Fibroblast of skin of abdomen (primary cell): ENCODE measurements at regions not wholly inside any gene's neighbourhood (a gene's known extent, or its start where the extent isn't known, plus 50 kb on each side); places are given as distances from the start of the nearest gene placed in this dataset.

Experiments used
- DNase-seq: peaks from one replicate; pipeline ENCODE4 v3.0.0-alpha.2; 2013

DNA sequence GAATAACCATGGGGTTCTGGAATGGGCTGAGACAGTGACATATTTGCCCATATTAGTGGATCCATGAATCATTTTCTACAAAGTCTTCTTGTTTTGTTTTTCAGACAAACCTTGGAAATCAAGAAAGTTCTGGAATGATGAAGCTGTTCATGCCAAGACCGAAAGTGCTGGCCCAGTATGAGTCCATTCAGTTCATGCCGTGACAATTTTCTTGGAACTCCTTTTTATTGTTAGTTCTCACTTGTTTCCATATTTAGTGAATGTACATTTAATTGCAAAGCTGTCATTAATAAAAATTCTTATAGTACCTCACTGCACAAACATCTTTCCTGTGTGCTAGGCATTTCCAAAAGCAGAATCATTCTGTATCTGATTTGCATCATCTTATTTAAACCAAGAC, 100.6 kb upstream of the KCNJ15 start:
- DNase-seq: peak; percentile 44

DNA sequence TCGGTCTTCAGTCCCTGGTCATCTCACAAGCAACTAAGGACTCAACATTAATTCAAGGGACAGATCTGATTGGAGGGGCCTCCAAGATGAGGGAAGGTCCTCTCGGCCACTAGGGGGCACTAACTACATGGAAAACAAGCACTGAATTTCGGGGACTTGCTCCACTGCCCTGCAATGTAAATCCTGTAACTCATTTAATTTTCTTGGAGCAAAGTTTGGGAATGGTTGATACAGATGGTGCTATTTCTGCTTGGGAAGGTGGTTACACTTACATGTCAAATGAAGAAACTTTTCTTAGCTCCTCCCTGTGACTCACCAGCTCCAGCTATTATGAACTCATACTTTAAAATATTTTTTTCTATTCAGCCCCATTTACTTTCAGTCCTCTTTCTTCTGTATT, 97.4 kb upstream of the KCNJ15 start:
- DNase-seq: peak; percentile 89

DNA sequence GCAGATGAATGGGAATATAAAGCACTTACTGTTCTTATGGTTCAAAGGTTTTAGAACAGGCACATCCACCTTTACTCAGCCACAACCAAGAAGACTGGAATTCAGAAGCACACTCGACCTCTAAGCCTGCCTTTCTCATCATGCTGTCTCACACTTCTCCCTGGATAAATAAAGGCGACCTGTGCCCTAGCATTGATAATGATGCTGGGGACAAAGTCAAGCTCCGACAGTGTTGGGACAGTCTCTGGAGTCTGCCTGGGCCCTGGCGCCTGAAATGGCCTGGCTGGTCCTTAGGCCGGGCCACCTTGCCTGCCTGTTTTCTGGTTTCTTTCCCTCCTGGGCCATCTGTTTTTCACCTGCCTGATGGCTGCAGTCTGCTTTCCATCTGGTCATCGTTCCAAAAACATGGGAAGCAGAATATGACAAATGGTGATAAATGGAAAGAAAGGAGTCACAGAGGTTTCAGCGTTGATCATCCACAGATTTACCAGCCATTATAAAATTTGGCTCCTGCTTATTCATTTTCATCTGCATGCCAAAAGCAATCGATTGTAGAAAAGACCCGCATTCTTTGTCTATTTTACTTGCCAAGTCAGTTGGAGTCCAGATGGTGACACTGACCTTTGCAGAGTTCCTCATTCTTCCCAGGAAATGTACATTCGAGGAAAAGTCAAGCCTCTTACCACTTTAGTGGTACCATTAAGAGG, 91.2 kb upstream of the KCNJ15 start:
- DNase-seq: peak; percentile 84

DNA sequence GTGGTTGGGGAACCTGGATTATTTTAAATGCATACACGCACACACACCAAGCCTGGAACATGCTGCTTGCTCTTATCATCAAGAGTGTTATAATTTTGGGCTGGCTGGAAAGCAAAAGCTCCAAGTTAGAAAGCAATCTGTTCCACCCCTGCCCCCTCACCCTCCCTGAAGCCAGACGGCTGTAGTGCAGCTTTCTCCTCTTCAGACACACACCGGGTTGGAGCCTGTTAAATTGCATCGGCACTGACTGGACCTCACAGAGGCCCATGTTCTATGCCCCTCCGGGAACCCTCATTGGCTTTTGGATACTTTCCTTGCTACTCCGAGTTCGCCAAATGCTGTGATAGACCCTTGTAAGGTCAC, 90.6 kb upstream of the KCNJ15 start:
- DNase-seq: no peak

DNA sequence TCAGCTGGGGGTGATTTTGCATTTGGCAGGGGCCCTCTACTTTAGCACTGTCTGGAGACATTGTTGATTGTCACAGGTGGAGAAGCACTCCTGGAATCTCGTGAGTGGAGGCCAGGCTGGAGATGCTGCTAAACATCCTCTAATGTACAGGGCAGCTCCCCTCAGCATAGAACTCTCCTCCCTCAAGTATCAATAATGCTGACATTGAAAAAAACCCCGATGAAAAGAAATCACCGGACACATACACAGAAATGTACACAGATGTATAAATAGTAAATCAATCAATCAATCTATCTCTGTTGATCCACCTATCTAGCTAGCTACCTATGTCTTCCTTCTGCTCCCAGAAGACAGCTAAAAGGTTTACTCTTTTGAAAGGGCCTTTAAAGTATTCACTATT, 89.4 kb upstream of the KCNJ15 start:
- DNase-seq: no peak

DNA sequence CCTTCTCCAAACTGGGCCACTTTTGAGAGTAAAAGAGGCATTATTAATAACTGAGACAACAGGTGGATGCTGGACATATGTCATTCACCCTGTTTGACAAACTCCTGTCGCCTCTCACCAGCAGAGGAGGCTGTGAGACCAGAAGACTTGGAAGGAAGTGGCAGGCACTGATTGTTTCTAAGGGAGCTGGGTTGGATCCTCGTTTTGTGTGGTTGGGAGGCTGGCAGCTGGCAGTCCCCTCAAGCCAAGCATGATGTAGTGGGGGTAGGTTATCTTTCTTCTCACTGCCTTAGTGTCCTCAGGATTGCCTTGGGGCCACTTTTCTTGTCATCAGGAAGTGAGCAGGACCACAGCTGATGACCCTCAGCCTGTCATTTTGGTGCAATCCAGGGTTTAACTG, 86.5 kb upstream of the KCNJ15 start:
- peak; percentile 63 for DNase-seq

DNA sequence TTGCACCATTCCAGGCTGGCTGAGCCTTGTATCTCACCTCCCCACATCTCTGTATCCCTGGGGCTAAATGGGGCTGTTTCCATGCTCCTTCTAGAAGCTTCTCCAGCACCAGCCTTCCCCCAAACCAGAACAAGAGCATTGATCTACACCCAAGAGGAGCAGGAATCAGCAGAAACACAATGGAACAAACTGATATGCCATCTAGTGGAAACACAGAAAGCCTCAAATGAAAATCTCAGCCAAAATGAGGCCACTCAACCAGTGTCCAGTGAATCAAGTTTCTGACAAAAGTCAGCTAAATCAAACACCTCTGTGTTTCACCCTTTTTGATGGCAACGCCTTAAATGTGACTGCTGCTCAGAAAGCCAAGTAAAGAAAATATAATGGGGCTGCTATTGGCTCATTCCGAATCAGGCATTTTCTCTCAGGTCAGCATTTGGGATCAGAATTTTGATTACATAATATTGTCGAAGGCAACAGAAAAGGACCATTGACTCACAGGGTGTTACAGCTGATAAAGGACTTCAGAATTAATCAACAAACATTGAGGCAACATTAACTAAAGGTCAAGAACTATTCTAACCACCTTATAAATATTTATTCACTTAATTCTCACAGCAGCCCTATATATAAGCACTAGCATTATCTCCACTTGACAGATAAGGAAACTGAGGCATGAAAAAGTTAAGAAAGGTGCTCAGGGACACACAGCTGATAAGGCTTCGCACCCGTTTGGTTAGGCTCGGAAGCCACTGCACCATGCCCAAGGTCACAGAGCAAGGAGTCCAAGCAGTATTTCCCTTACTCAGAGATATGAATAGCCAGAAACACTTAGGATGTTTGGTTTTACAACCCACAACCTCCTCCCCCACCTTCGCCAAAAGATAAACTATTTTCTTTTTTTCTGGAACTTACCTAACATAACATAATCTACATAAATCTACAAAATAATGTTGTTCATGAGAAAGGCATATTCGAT, 85.8 kb upstream of the KCNJ15 start:
- DNase-seq: no peak

DNA sequence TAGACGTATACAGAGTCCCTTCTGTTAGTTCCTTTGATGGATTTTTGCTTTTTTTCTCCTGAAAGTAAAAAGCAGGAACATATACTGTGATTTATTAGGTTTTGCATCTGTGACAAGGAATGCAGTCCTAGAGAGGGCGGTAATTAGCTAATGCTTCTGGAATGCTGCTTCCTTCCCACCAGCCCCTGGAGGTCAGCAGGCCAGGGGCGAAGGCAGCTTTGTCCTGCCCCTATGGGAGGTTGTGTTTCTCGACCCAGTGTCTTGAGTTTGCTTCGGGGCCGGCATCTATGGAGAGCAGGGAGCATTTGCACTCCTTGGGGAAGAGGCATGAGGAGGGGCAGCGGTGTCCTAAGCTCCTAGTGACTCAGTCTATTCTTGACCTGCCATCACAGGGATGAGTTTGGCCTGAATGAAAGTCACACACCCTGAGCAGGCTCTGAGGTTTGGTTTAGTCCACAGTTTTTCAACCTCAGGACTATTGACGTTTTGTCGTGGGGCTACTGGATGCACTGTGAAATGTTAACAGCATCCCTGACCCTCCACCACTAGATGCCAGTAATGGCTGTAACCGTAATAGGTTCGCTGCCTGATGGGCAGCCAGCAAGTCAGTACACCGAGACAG, 85.0 kb upstream of the KCNJ15 start:
- DNase-seq: peak; percentile 85

DNA sequence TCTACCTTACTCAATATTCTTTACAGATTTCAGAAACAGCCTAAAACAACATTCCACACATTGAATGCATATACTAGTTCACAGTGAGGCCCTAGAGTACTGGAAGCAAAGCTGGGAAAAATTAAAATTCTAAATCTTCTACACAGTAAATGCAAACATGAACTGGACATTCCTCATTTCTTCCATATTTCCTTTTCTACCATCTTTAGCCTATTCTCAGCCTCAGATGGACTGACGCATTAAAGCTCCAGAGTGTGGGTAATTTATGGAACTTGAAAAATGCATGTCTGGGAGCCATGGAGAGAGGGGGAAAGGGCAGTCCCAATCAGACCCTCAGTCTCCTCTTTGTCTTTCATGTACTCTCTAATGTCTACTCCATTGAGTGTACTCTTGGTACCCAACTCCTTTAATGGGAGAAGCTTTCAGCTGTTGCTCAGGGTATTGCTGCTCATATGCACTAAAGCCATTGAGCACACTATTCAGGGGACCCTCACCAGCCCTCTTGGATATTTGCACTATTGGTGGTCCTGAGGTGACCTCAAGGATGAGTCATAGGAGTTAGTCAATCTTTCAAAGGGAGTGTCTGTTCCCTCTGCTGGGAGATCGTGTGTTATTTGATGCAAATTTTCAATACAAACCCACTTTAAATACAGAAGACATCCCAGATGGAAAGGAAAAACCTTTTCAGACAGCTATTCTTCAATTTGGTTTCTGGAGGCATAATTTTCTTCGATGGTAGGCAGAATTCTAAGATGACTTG, 83.3 kb upstream of the KCNJ15 start:
- DNase-seq: peak; percentile 54

DNA sequence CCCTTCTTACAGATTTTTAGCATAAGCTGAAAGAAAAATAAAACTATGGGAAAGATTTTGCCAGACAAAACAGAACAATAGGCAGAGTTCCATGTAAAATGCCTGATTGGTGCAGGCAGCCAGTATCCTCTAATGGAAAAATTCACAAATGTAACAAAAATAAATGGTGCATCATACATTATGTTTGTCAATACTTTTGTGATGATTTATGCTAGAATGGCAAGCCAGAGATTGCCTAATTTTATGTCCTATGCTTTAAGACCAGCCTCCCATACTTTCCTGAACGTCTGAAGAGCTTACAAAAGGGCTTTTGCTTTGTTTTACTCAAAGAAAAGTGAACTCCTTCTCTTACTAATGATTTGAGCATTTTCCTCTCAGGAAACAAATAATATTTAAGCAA, 81.5 kb upstream of the KCNJ15 start:
- peak; percentile 32 for DNase-seq

DNA sequence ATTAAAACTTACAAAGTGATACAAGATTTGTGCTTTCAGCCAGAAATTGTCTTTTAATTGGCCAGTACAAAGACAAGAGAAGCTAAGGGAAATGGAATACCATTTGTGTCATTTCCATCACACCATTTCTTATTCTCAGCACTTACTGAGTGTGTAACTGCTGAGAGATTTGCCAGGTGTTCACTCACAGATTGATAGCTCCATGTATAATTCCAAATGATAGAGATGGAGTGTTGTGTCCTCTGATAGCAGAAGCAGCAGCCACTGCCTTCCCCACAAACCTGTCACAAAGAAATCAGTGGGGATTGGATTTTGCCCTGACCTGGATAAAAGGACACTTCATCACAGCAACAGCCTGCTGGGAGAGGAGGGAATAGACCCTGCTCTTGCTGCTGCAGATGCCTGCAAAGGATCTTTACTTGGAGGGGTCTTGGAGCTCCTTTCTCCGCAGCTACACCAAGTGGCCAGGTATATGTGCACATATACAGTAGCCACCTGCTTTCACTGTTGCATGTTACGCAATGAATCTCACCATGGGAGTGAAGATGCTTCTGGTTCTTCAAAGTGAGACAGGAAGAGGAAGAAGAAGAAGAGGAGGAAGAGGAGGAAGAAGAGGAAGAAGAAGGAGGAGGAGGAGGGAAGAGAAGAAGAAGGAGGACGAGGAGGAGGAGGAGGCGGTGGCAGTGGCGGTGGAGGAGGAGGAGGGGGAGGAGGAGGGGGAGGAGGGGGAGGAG, 78.7 kb upstream of the KCNJ15 start:
- DNase-seq: no peak

DNA sequence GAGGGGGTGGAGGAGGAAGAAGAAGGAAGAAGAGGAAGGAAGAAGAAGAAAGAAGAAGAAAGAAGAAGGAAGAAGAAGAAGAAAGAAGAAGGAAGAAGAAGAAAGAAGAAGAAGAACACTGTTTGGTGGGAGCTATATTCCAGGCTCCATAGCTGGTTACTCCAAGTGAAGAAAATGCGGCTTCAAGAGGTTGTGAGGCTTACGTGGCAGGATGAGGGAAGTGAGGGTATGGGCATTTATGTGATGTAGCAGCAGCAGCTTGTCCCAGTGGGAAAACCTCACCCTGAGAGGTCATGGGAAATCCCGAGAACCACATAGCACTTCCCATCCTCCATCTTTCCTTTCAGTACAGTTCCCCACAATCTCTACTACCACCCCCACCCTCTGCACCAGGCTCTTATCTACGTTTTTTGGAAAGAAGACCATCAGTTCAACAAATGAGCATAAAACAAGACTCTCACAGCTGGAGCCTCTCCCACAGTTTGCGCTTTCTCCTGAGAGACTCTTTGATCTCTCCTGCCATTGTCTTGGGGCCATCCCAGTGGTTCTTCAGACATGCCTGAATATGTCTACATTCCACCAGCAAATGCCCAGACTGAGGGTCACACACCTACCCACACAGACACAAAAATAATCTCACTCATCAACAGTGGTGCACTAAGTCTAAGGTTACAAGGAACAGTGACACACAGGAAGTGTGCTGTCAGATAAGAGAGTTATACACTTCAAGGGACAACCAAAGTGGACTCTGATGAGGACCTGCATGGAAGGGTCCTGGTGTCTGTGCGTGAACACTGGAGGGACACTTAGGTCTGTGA, 77.9 kb upstream of the KCNJ15 start:
- DNase-seq: no peak

DNA sequence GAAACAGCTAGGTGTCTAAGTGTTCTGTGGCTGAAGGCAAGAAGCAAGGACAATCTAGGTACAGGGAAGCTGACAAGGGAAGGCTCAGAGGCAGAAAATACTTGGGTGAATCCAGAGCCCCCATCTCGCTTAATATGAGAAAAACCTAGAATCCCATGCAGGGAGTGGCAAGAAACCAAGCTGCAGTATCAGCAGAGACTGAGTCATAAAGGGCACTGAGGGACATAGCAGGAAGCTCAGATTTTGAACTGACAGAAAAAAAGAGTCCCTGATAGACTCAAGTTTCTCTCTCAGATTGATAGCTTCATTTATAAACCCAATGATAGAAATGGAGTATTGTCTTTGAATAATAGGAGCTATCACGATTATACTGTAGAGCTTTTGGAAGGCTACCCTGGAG, 77.3 kb upstream of the KCNJ15 start:
- no peak for DNase-seq

DNA sequence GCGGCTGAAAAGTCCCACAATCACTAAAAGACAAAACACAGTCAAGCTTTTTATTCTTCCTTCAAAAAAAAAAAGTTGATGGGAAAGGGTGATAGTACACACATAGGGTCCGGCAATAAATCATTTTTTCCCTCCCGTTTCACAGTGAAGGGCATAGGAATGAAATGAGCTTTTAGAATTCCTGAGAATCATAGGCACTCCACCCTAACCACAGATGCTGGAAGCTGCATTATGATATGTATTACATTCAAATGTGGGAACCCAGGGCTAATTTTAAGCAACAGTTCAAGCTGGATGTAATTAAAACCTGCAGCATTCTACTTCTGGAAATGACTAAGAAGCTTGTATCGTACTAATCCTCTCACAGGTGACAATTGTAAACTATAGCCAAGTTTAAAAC, 75.7 kb upstream of the KCNJ15 start:
- DNase-seq: peak; percentile 97

DNA sequence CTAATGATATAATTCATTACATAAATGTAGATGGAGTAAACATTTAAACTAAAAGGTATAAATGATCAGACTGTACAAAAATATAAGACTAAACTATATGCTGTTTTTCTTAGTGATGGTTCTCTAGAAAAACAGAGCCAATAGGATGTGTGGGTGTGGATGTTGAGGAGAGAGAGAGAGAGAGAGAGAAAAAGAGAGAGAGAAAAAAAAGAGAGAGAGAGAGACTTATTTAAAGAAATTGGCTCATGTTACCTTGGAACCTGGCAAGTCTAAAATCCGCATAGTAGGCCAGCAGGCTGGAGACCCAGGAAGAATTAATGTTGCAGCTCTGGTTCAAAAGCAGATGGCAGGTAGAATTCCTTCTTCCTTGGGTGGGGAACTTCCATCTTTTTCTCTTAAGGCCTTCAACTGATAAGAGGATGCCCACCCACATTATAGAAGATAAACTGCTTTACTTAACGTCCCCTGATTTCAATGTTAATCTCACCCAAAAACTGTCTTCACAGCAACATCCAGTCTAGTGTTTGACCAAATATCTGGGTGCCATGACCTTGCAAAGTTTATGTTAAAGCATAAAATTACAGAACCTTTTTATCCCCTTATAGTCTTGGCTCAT, 74.3 kb upstream of the KCNJ15 start:
- DNase-seq: no peak

DNA sequence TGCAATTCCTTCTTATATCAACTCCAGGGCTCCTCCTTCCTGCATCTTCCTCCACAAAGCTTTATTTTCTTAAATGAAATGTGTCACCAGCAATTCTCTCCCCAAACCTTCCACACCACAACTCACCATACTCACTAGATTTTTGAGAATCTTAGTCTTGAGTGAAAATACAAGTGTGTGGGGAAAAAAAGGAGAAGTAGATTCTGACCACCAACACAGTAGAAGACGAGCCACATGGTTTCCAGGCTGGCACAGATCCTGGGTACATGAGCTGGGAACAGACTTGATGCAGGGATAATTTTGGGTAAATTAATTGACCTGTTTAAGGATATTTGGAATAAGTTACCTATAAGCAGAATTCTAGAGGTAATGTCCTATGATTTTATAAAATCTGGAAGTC, 72.8 kb upstream of the KCNJ15 start:
- DNase-seq: no peak

DNA sequence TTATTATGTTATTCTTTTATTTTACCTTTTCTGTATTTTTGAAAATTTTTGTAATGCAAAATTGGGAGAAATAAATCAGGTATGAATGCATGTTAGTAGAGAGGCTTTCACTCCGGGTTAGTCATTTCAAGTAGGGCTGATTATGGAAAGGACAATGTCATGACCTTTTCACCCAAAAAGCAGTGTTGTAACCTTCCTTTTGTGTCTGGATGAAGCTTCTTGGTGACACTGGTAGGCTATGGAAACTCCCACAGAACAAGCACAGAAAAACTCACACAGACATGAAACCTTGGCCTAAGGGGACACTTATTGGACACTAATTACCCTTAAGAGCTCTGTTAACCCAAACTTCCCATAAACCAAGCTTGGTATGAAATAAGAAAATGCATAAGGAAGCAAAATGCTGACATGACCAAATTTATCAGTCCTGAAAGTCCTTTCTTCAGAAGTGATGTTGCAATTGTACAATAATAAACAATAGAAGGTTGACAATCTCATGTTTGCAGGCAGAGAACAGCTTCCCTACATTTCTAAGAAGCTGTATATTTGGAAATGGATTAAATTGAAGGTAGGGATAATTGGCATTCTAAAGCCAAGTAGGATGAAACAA, 70.0 kb upstream of the KCNJ15 start:
- no peak for DNase-seq

DNA sequence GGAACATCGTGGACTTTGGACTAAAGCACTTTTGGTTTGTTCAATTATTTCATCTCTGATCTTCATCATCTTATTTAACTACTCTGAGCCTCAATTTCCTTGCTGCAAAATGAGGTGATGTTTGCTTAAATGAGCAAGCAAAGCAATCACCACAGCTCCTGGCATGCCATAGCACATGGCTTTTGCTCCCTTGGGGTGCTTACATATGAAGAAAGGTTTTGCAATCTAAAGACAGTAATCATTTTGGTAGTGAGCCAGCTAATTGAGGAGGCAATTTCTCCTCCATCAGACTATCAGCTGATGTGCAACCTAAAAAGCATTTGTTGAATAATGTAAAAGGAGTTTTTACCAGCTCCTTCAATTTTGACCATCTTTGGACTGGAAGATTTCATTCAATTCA, 68.8 kb upstream of the KCNJ15 start:
- peak; percentile 45 for DNase-seq

DNA sequence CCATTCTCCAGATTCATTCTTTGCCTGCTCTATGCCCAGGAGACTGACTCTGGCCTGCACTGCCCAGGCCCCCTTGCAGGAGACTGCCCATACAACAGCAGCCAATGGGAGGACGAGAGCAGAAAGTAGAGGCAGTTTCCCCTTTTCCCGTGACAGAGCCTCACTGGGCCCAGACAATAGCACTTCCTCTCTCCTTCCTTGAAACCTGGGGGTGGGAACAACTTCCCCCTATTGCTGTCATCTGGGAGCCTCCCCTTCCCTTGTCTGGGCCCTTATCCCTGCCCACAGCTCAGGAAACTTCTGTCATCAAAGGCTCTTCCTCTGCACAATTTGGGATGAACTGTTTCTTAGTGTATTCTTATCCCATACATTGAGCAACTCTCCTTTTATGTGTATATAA, 60.8 kb upstream of the KCNJ15 start:
- no peak for DNase-seq

DNA sequence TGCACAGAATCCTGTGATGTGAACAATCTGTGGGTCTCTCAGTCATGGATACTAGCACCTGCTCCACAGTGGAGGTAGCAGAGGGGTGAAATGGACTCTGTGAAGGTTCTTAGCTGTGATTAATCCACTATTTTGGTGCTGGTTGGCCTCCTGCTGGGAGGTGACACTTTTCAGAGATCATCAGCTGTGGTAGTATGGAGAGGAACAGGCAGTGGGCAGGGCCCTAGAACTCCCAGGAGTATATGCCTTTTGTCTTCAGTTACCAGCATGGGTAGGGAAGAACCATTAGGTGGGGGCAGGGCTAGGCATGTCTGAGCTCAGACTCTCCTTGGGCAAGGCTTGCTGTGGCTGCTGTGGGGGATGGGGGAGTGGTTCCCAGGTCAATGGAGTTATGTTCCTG, 54.0 kb upstream of the KCNJ15 start:
- no peak for DNase-seq
